K562 (cell line): ENCODE measurements at regions not wholly inside any gene's neighbourhood (a gene's known extent, or its start where the extent isn't known, plus 50 kb on each side); places are given as distances from the start of the nearest gene placed in this dataset.

Experiments used
- CBFB ChIP-seq: sonication (generic); formaldehyde crosslinking; IDR thresholded peaks from 2 replicates; pipeline ENCODE4 v1.4.0; 2020; ENCODE audit warnings: mild to moderate bottlenecking, missing genetic modification reagents
- CTCF ChIP-seq, 3 experiments: IDR thresholded peaks in 2 of 3; conservative IDR thresholded peaks in 1 of 3; 2 replicates each; pipeline ENCODE4 v1.5.1; 2011 to 2012; ENCODE audit warnings: low read length in 3 of 3, mild to moderate bottlenecking in 3 of 3, control low read depth in 2 of 3, improper control_type of control experiment in 1 of 3, inconsistent platforms in 1 of 3, low read depth in 1 of 3, mixed read lengths in 1 of 3, moderate library complexity in 1 of 3; ENCODE audit not compliant: insufficient read depth in 2 of 3
- GTF2F1 ChIP-seq: IDR thresholded peaks from 2 replicates; pipeline ENCODE4 v1.6.1; 2011; ENCODE audit warnings: low read depth, low read length, improper control_type of control experiment
- IRF1 ChIP-seq: sonication (generic); formaldehyde crosslinking; IDR thresholded peaks from 2 replicates; pipeline ENCODE4 v1.8.0; 2022; ENCODE audit warnings: missing genetic modification reagents, mild to moderate bottlenecking, borderline replicate concordance
- JUN ChIP-seq, 2 experiments: sonication (generic) in 1 of 2; formaldehyde crosslinking in 1 of 2; IDR thresholded peaks; 2 replicates each; pipeline versions ENCODE4 v1.6.1 to v1.8.0; 2012 to 2022; ENCODE audit warnings: borderline replicate concordance in 2 of 2, mild to moderate bottlenecking in 2 of 2, improper control_type of control experiment in 1 of 2, low read depth in 1 of 2, low read length in 1 of 2, missing genetic modification reagents in 1 of 2
- RAD21 ChIP-seq, 2 experiments: fragments of 250-450 bp in 1 of 2; fragments of 450-650 bp in 1 of 2; sonication (Bioruptor Pico) in 1 of 2; formaldehyde crosslinking in 1 of 2; IDR thresholded peaks in 1 of 2; conservative IDR thresholded peaks in 1 of 2; 2 replicates each; pipeline versions ENCODE4 v1.4.0 to v1.8.0; 2020 to 2022; ENCODE audit warnings: mild to moderate bottlenecking in 2 of 2, moderate library complexity in 1 of 2
- SIN3B ChIP-seq: fragments of 450-650 bp; IDR thresholded peaks from 2 replicates; pipeline ENCODE4 v1.6.1; 2017; ENCODE audit warnings: low read depth, mild to moderate bottlenecking, moderate library complexity
- ZNF274 ChIP-seq: IDR thresholded peaks from 2 replicates; pipeline ENCODE4 v1.6.1; 2011; ENCODE audit warnings: low read depth, mild to moderate bottlenecking, low read length, moderate library complexity, borderline replicate concordance
- ZSCAN29 ChIP-seq: fragments of 450-650 bp; IDR thresholded peaks from 2 replicates; pipeline ENCODE4 v1.6.1; 2017
- ZZZ3 ChIP-seq: fragments of 450-650 bp; IDR thresholded peaks from 2 replicates; pipeline ENCODE4 v1.6.1; 2016; ENCODE audit warnings: antibody characterized with exemption, mild to moderate bottlenecking, moderate library complexity

- no peak for TF ChIP-seq SIN3B
- TF ChIP-seq GTF2F1: no peak
- TF ChIP-seq CTCF (IDR thresholded peaks at IDR 0.05 in 2 of 3, conservative IDR thresholded peaks at IDR 0.05 in 1 of 3; ENCODE audit: insufficient read depth in 2 of 3, low read depth in 1 of 3, low read length in 3 of 3): no peak
- TF ChIP-seq JUN (IDR thresholded peaks at IDR 0.05; ENCODE audit: borderline replicate concordance, low read depth, low read length): no peak
- TF ChIP-seq JUN (CRISPR knock-in tag; IDR thresholded peaks at IDR 0.05; ENCODE audit: borderline replicate concordance): no peak
- TF ChIP-seq ZNF274: no peak
- TF ChIP-seq ZZZ3: no peak
- no peak for TF ChIP-seq RAD21 (CRISPR knock-in tag; conservative IDR thresholded peaks at IDR 0.05 in 1 of 2, IDR thresholded peaks at IDR 0.05 in 1 of 2)
- TF ChIP-seq IRF1 (CRISPR knock-in tag): 0 out of 2 replicates have a peak, but pooled peaks have one; percentile 29
- TF ChIP-seq ZSCAN29: no peak
- TF ChIP-seq CBFB (CRISPR knock-in tag): 0 out of 2 replicates have a peak, but pooled peaks have one; percentile 52
These were observed 83.1 kb downstream of the HHIPL2 start for GRCh38 chr1:222464841-222465210.
